CD4-positive, alpha-beta T cell treated with Interleukin-6 for 4 hours (primary cell): ENCODE measurements at regions not wholly inside any gene's neighbourhood (a gene's known extent, or its start where the extent isn't known, plus 50 kb on each side); places are given as distances from the start of the nearest gene placed in this dataset.
"Not testable (repeated sequence)": the region's sequence is repeated elsewhere in the genome, so short reads cannot be mapped to it uniquely, and the experiment has no call there.

ENCODE experiments used
- DNase-seq: peaks from one replicate; pipeline ENCODE4 v3.0.0-alpha.2; 2020; ENCODE audit warnings: mixed read lengths

DNA sequence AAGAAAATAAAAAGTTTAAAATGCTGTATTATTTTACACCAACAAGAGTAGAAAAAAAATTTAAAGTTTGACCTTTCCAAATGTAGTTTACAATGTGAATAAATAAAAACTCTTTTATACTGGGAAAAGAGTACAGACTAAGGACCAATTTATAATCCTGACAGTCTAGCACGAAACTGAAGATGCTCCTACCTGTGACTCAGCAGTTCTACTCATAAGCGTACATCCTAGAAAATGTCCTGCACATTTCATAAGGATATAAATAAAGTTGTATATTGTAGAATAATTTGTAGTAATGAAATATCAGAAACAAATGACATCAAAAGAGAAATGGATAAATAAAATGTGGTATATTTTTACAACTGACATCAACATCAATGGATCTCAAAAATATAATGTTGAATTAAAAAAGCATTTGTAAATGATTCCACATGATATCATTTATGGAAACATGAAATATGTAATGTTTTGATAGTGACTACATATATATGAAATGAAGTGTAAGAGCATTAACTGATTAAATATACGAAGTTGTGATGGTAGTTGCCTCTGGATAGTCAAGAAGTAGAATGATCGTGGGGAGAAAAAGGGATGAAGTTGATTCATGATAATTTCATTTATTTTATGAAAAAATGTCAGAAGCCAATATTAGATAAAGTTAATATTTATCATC lies 161.3 kb upstream of the CBLB start:
- DNase-seq, result no peak

DNA sequence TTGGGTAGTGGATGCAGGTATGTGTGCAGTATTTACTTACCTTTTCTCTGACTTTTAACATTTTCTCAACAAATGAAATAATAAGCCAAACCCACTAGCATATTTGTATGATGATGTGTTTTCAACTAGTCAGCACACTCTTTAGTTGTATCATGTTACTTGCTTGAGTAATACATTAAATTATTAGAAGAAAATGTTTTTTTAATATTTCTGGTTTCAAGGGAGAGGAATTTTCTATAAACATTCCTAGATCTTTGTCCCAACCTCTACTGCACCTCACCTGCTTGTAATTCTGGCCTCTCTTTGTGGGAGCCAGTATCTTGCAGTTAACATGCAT lies 161.8 kb upstream of the CBLB start:
- DNase-seq, result no peak

DNA sequence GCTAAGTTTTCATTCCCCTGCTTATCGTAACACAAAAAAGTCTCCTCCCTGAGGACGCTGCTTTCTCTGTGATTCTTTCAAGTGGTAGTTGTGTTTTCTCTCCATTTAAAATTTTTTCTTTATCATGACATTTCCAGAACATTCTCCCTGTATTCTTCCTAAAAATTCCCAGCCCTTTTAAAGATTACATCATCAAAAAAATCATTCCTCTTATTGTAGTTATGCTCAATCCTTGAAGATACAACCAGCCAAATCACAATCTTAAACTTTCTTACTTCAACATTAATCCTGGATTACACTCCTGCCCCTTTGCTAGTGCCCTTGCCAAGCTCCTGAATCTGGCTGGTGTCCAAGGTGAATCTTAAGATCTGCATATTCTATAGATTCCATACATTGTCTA lies 163.7 kb upstream of the CBLB start:
- DNase-seq, result no peak

DNA sequence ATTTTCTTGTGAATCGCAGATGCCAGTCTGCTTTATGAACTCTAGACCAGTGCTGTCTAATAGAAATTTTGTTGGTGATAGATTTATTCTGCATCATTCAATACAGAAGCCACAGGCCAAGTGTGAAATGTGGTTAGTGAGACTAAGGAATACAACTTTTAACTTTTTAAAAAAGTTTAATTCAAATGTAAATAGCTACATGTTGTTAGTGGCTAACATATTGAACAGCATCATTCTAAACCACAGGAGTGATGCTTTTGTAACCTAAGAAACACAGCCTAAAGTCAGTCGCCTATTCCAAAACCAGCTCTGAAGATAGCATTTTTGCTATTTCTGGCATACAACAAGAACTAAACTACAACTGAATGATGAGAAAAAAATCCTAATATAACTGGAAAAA lies 164.8 kb upstream of the CBLB start:
- DNase-seq, result no peak

DNA sequence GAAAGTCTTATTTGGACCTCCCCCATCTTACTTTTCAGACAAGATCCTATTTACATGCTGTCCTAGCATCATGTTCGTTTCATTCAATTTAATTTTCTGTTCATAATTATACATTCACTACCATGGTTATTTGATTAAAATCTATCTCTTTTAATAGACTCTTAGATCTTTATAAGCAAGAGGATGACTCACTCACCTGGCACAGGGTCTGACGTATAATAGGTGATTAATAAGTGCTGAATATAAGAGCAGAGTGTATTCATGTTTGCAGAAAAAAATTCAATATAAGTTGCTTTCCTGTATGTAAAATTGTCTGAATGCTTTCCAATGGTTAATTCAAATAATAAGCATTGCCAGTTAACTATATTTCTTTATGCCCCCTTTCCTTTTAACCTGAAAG lies 165.5 kb upstream of the CBLB start:
- DNase-seq, result no peak

DNA sequence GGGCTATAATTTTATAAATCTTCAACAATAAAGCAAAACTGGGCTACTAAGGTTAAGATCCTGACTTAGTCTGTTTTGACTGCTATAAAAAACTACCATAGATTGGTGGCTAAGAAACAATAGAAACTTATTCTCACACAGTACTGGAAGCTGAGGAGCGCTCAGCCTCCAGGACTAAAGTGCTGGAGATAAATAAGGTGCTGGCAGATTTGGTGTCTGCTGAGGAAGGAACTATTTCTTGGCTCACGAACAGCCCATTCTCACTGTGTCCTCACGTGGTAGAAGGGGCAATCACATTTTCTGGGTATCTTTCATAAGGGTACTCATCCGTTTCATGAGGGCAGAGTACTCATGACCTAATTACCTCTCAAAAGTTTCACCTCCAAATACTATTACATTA lies 166.8 kb upstream of the CBLB start:
- no peak for DNase-seq

DNA sequence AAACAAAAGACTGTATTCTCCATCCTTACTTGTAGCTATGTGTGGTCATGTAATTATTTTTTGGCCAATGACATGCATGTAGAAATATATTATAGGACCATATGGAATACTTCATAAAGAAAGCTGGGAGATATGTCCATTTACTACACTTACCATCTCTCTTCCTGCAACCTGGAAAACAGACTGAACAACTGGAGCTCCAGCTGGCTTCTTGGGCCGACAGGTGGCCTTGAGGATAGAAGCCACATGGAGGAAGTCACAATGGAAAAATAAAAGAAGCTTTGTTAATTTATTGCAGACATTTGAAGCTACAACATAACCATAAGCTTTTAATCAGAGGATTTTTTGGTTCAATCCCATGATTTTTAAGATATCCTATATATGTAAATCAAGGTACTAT lies 167.9 kb upstream of the CBLB start:
- no peak for DNase-seq

DNA sequence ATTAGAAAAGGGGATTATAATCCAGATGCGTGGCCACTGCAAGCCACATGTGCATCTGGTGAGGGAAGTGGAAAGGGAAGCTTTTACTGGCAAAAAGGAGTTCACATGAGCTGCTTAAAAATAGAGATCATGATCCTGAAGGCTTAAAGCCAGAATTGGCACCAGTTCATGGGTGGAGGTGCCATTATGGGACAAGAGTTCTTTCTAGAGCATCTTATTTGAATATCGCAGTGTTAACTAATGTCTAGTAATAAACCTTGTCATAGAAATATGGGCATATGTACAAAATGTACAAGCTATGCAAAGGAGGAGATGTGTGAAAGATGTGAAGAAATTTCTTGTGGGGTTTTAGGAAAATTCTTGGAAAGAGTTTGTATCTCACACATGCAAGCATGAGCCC lies 178.4 kb upstream of the CBLB start:
- DNase-seq, result no peak

DNA sequence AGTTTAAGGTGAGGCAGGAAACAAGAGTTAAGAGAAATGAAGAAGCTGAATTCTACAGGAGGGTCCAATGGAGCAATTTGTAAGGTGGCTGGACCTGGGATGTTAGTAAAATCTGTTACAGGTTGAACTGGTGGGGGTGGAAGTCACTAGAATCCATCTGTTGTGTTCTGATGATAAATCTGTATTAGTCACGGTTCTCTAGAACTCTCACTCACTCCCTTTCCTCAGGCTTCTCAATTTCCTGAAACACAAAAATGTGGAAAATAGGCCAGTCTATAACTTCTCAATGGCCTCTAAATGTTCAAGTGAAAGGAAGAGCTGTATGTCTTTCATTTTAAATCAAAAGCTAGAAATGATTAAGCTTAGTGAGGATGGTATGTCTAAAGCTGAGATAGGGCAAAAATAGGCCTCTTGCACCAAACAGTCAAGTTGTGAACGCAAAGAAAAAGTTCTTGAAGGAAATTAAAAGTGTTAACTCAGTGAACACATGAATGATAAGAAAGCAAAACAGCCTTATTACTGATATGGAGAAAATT lies 180.2 kb upstream of the CBLB start:
- no peak for DNase-seq

DNA sequence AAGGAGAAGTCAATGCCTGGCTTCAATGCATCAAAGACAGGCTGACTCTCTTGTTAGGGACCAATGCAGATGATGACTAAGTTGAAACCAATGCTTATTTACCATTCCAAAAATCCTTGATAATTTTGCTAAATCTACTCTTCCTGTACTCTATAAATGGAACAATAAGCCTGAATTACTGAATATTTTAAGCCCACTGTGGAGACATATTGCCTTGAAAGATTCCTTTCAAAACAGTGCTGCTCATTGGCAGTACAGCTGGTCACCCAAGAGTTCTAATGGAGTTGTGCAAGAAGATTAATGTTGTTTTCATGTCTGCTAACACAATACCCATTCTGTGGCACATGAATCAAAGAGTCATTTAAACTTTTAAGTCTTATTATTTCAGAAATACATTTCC lies 181.0 kb upstream of the CBLB start:
- no peak for DNase-seq

DNA sequence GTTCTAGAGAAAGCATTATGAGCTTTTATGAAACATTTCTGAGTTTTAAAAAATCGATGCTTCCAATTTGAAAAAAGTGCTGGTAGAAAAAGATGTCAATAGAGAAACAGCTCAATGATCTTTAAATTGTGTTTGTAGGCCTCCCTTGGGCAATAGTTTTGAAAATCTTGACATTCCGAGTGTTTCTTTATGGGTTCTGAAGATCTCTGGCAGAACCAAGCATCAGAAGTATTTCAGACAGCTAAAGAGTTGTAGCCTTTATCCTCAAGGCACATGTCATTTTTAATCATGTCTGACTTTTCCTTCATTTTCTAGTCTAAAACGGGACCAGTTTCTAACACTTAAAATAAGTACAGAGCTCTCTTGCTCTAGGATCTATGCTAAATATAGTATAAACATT lies 188.1 kb upstream of the CBLB start:
- no peak for DNase-seq

DNA sequence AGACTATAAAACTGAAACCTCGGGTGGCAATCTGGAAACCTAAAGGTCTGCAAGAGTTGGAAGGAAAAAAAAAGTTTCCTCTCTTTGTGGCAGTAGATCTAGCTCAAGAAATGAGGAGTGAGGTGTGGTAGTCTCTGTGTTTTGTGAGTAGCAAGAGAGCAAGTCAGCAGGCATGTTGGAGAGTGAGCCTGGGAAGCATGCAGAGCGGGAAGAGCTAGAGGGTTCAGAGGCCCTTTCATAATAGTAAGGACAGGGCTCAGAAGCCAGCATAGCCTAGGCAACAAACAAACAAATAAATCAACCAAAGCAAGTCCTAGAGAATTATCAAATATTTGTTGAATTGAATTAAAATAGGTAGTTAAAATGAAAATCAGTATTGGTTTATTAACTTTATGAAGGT lies 189.7 kb upstream of the CBLB start:
- no peak for DNase-seq

DNA sequence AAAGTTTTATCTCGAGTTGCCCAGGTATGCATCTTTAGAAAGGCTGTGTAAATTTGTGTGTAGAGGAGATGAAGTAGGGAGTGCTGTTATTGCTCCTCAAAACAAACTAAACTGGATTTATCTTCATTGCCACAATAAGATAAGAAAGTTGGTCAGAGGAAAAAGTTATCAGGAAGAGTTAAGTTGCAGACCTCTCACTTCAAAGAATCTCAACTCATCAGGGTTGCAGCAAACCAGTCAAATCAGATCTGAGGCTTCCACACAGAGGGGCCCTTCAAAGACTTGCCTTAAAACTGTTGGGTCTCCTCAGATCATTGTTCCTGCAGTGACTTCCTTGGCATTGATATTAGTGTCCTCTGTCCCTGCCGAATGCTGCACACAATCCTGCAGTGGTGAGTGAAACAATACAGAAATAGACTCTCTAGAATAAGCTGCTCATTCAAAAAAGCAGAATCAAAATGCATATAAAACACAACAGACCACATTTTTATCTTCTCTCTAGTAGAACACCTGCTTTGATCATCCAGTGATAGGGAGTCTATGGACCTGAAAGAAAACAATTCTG lies 191.2 kb upstream of the CBLB start:
- no peak for DNase-seq

DNA sequence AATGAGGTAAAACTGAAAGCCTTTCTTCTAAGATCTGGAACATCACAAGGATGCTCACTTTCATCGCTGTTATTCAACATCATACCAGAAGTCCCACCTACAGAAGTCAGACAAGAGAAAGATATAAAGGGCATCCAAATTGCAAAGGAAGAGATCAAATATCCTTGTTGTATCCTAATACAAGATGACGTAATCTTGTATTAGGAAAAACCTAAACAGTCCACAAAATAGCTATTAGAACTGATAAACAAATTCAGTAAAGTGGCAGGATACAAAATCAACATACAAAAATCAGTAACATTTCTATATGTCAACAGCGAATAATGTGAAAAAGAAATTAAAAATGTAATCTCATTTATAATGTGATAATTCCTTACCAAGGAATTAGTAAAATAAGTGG lies 195.1 kb upstream of the CBLB start:
- DNase-seq, result no peak

DNA sequence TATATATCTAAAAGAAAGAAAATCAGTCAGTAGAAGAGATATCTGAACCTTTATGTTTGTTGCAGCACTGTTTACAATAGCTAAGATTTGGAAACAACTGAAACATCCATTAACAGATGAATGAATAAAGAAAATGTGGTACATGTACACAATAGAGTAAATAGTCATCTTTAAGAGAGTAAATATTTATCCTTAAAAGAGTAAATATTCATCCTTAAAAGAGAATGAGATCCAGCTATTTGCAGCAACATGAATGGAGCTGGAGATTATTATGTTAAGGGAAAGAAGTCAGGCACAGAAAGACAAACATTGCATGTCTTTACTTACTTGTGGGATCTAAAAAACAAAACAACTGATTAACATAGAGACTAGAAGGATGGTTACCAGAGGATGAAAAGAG lies 197.0 kb upstream of the CBLB start:
- DNase-seq, result no peak

DNA sequence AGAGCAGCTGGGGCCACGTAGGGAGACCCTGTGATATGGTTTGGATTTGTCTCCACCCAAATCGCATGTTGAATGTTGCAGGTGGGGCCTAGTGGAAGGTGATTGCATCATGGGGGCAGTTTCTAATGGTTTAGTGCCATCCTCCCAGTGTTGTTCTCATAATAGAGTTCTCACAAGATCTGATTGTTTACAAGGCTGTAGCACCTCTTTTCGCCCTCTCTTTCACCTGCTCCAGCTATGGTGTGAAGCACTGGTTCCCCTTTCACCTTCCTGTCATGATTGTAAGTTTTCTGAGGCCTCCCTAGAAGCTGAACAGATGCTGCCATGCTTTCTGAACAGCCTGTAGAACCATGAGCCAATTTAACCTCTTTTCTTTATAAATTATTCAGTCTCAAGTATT lies 198.9 kb upstream of the CBLB start:
- no peak for DNase-seq

DNA sequence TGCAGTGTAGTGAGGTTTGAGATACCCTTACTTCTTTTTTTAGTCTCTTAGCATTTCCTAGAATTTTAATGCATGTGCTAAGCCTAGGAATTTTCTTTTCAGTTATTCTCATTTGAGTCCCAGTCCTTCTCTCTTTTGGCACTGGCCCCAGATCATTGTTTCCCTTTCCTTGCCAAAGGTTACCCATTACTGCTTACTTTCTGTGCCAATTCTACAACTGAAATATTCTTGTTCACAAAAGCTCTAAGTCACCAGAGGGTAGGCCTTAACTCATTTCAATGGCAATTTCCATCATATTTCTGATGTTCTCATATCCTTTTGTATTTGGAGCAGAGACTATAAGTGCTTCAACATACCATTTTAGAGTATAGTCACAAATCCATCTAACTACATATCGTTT lies 199.6 kb upstream of the CBLB start:
- no peak for DNase-seq

DNA sequence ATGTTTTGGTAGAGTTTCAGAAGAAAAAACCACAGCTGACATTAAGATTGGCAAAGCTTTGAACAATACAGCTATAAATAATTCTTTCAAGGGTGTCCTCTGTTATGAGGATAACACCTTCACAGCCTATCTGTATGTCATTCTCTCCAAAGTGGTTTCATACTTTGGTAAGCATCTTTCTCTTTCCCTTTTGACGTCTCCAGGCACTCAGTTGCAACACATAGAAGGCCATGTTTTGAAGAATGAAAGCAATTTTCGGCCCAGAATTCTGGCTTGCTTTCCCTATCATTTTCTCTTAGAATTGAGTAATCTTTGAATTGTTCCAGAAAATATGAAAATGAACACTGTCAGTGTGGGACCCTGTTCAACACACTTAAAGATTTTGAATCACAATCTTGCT lies 200.0 kb upstream of the CBLB start:
- DNase-seq, result no peak

DNA sequence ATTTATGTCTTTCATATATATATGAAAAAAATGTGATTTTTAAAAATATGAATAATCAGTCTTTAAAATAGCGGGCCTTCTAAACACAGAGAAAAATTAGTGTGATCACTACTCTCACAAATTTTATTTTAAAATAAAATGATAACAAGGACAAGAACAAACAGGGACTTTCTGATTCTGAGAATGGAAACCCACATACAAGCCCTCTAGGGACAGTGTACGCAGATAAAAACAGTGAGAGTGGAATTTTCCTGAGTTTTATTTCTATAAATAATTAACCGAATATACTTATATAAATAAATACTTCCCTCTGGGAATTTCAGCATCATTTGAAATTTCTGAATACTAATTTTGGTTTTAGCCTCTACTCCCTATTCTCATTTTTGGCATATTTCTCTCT lies 201.4 kb upstream of the CBLB start:
- no peak for DNase-seq

DNA sequence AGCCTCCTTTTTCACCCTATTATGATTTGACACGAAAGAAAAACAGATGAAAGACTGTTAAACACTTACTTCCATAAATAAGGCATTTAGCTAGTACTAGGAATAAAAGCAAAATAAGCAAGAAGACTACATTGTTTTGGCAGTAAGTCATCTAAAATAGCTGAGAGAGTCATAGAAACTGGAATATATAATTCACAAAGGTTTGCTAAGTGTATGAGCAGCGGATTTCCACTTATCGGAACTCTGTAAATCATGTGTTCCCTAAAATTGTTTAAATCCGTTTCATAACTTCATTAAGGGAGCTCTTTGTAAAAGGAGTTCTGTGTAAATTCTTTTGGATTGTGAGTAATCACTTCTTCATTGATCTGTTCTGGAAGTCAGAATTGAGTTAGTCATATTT lies 202.5 kb upstream of the CBLB start:
- DNase-seq, result no peak

DNA sequence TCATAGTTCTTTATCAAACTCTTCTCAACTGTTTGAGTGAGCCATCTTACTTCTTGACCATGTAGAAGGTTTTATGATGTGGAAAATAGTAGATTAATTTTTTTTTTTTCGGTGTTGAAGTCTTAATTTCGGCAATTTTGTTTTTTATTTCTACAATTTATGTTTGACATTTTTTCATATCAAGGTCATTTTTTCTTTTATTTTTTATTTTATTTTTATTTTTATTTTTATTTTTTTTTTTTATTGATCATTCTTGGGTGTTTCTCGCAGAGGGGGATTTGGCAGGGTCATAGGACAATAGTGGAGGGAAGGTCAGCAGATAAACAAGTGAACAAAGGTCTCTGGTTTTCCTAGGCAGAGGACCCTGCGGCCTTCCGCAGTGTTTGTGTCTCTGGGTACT lies 203.8 kb upstream of the CBLB start:
- not testable (repeated sequence) for DNase-seq

DNA sequence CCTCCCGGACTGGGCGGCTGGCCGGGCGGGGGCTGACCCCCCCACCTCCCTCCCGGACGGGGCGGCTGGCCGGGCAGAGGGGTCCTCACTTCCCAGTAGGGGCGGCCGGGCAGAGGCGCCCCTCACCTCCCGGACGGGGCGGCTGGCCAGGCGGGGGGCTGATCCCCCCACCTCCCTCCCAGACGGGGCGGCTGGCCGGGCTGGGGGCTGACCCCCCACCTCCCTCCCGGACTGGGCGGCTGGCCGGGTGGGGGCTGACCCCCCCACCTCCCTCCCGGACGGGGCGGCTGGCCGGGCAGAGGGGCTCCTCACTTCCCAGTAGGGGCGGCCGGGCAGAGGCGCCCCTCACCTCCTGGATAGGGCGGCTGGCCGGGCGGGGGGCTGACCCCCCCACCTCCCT lies 205.0 kb upstream of the CBLB start:
- not testable (repeated sequence) for DNase-seq

DNA sequence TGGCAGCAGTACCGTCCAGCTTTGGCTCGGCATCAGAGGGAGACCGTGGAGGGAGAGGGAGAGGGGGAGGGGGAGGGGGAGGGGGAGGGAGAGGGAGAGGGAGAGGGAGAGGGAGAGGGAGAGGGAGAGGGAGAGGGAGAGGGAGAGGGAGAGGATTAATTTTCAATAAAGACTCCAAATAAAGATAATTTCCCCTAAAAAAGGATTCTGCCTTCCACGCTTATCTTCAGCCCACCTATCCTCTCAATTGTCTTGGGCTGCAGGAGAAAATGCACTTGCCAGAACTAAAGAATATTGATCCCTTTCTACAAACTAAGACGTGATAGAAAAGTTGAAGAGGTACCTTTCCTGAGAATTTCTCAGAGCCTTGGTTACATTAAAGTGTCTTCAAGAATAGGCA lies 206.9 kb upstream of the CBLB start:
- not testable (repeated sequence) for DNase-seq

DNA sequence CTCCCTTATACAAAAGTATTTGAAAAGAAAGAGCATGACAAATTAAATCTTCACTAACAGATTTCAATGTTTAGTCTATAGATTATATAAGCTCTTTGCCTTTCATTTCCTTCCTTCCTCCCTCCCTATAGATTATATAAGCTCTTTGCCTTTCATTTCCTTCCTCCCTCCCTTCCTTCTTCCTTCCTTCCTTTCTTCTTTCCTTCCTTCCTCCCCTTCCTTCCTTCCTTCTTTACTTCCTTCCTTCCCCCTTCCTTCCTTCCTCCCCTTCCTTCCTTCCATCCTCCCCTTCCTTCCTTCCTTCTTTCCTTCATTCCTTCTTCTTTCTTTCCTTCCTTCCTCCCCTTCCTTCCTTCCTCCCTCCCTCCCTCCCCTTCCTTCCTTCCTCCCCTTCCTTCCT lies 209.8 kb upstream of the CBLB start:
- DNase-seq, result no peak

DNA sequence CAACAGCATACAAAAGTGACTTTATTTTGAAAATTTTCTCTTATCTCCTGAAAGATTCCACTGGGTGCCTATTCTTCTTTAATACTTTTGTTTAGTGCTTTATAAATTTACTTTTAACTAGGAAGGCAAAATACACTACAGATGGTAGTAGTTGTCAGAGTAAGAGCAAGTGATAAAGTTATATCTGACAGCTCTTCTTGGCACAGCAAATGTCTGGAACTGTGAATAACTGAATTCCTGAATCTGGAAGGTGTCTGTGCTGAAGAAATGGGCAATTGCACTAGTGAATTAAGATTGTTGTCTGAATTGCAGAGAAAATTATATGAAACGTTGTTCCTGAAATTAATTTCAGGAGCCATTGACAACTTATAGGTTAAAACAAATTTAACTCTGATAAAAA lies 213.8 kb upstream of the CBLB start:
- DNase-seq, result no peak
